Activated CD8-positive, alpha-beta T cell treated with anti-CD3 and anti-CD28 coated beads for 36 hours (primary cell): ENCODE measurements at regions not wholly inside any gene's neighbourhood (a gene's known extent, or its start where the extent isn't known, plus 50 kb on each side); places are given as distances from the start of the nearest gene placed in this dataset.

Source experiments
- ATAC-seq: fragments of 200-7000 bp; cut with Tn5 transposase; one replicate; pipeline ENCODE4 v1.10.0; 2021; ENCODE audit warnings: mild to moderate bottlenecking, moderate library complexity
- CTCF ChIA-PET: fragments of 350-600 bp; sonication (Branson Sonifier 250); formaldehyde crosslinking; loops from one replicate; lab custom pipeline; 2021; ENCODE audit warnings: antibody characterized with exemption; lab: Charles Lee
- POLR2A ChIA-PET: fragments of 350-600 bp; sonication (Branson Sonifier 250); formaldehyde crosslinking; loops from one replicate; lab custom pipeline; 2021; ENCODE audit warnings: antibody characterized with exemption; lab: Charles Lee
- DNase-seq: peaks from one replicate; pipeline ENCODE4 v3.0.0-alpha.2; 2020
- H3K27ac Mint-ChIP-seq: one replicate; pipeline ENCODE4 v1.8.0; 2021; ENCODE audit warnings: mild to moderate bottlenecking, mixed read lengths
- H3K27me3 Mint-ChIP-seq: one replicate; pipeline ENCODE4 v1.8.0; 2021; ENCODE audit warnings: mixed read lengths
- H3K36me3 Mint-ChIP-seq: one replicate; pipeline ENCODE4 v1.8.0; 2021; ENCODE audit warnings: low read depth, mixed read lengths
- H3K4me1 Mint-ChIP-seq: one replicate; pipeline ENCODE4 v1.8.0; 2021; ENCODE audit warnings: low read depth, mixed read lengths
- H3K4me3 Mint-ChIP-seq: one replicate; pipeline ENCODE4 v1.8.0; 2021; ENCODE audit warnings: mild to moderate bottlenecking, moderate library complexity, mixed read lengths
- H3K9me3 Mint-ChIP-seq: one replicate; pipeline ENCODE4 v1.8.0; 2021; ENCODE audit warnings: mixed read lengths
- intact Hi-C: fragments of 100-400 bp; cut with micrococcal nuclease; formaldehyde crosslinking; loops from one replicate; pipeline ENCODE4 v1.10.0; 2022
- TF ChIP-seq, protein P1 (sequence below): fragments of 200-600 bp; IDR thresholded peaks from one replicate; pipeline ENCODE4 v1.8.0; 2022; ENCODE audit warnings: antibody characterized with exemption, mild to moderate bottlenecking

DNA sequence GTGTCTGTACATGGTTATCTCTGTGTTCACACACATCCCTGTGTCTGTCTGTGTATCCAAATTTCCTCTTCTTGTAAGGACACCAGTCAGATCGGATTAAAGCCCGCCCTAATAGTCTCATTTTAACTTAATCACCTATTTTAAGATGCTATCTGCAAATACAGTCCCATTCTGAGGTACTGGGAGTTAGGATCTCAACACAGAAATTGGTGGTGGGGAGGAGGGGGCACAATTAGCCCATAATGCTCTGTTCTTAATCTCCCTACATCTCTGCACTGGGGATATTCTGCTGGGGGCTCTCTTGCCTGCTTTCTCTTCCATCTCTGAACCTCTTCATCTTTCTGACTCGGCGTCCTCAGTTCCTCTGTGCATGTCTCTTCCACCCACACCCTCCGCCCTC is 320.7 kb downstream of the CDC5L start:
- TF ChIP-seq, protein P1, sequence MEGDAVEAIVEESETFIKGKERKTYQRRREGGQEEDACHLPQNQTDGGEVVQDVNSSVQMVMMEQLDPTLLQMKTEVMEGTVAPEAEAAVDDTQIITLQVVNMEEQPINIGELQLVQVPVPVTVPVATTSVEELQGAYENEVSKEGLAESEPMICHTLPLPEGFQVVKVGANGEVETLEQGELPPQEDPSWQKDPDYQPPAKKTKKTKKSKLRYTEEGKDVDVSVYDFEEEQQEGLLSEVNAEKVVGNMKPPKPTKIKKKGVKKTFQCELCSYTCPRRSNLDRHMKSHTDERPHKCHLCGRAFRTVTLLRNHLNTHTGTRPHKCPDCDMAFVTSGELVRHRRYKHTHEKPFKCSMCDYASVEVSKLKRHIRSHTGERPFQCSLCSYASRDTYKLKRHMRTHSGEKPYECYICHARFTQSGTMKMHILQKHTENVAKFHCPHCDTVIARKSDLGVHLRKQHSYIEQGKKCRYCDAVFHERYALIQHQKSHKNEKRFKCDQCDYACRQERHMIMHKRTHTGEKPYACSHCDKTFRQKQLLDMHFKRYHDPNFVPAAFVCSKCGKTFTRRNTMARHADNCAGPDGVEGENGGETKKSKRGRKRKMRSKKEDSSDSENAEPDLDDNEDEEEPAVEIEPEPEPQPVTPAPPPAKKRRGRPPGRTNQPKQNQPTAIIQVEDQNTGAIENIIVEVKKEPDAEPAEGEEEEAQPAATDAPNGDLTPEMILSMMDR, result no peak
- Mint-ChIP-seq H3K4me3 (no peak overlapping the region), H3K4me1 (peaks cover 22% of the 10 kb centered on the region), H3K9me3 (peaks cover 7% of the 10 kb centered on the region), H3K27ac (peak overlapping the region; percentile 27), H3K27me3 (no peaks in the 10 kb centered on the region), H3K36me3 (peaks cover 3% of the 10 kb centered on the region)
- no peak for DNase-seq
- ChIA-PET POLR2A (interaction anchor here (1.1 kb wide), 1 partner anchor 723 kb away, joined by 3 read pairs; no protein-coding TSS in a partner anchor), CTCF (interaction anchor here (1.4 kb wide), 1 partner anchor 9 kb away, joined by 3 read pairs; no protein-coding TSS in a partner anchor)
- intact Hi-C loops, result no loop called here
- no peak for ATAC-seq

DNA sequence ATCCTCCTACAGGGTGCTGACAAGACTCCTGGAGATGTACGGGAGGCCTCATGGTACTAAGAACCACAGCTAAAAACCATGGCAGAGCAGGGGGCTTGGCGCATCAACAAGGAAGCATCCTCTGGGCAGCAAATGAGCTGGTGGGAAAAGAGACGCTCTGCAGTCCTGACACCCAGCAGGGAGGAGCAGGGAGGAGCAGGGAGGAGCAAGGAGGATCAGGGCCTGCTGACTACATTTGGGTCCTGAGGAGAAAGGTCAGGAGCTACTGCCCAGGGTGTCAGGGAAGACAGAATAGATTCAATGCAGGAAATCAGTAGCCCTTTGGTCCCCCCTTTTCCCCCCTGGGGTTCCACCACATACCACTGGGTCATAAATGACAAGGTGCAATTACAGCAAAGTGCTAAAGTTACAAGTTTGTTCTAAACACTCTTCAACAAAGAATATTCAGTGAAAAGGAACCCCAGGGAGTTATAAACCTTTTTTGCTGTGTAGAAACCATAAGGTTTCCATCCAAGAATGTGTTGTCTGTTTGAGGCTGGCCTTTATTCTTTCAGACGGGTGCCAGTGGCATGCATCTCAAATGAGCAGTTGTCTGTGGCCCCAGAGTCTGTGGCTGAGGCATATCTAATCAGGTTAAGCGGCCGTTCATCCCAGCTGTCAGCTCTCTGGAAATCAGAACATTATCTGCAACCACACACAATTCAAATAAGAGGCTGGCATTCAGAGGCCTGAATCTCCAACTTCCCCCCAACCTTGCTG is 325.0 kb downstream of the CDC5L start:
- ChIA-PET POLR2A (no interaction called here), CTCF (no interaction called here)
- ATAC-seq, result no peak
- Mint-ChIP-seq H3K27me3 (no peaks in the 10 kb centered on the region), H3K4me3 (no peak overlapping the region), H3K9me3 (peaks cover 7% of the 10 kb centered on the region), H3K36me3 (peaks cover 3% of the 10 kb centered on the region), H3K4me1 (peaks cover 9% of the 10 kb centered on the region), H3K27ac (no peak overlapping the region)
- TF ChIP-seq, protein P1, result no peak
- no peak for DNase-seq
- intact Hi-C loops, result no loop called here

DNA sequence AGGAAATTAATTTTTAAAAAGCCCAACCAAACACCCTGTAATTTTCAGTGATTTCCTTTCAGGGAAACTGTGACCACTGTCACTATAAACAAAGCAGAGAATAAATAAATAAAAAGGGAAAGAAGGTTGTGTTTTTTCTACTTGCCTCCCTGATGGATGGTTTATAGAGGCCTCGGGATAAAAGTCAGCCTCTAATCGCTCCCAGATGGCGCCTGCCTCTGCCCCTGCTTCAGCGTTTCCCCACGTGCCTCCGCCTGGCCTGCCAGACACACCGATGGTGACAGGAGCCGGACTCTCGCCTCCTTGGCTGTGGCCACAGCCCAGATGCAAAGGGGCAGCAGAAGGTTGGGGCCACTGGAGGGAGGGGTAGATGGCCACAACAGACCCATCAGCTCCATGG is 327.7 kb downstream of the CDC5L start:
- DNase-seq (no peak), ATAC-seq (no peak)
- no peaks in the 10 kb centered on the region for H3K4me1 Mint-ChIP-seq
- intact Hi-C loops, result no loop called here
- CTCF ChIA-PET, result no interaction called here
- H3K4me3 Mint-ChIP-seq, result no peak overlapping the region
- no peak overlapping the region for H3K27ac Mint-ChIP-seq
- no peaks in the 10 kb centered on the region for H3K27me3 Mint-ChIP-seq
- H3K36me3 Mint-ChIP-seq, result no peaks in the 10 kb centered on the region
- TF ChIP-seq, protein P1, result no peak
- no peaks in the 10 kb centered on the region for H3K9me3 Mint-ChIP-seq
- POLR2A ChIA-PET, result no interaction called here

DNA sequence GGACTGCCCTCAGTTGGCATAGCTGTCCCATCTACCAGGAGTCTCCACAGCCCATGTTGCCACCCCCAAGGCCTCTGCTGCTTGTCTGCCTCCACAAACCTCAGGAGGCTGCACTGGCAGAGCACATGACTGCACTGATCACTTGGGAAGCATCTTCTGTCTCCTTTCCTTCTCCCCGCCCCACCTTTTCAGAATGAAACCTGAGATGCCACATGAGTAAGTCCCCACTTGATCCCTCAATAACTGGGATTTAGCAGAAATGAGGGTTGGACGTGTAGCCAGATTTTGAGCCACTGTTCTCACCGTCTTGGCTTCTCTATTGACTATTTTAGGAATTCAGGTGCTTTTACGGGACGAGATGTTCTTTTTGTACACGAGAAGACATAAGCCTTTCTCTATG is 328.4 kb downstream of the CDC5L start:
- TF ChIP-seq, protein P1, result no peak
- Mint-ChIP-seq H3K4me3 (no peak overlapping the region), H3K27me3 (no peaks in the 10 kb centered on the region), H3K27ac (no peak overlapping the region), H3K4me1 (no peaks in the 10 kb centered on the region), H3K9me3 (no peaks in the 10 kb centered on the region), H3K36me3 (no peaks in the 10 kb centered on the region)
- ChIA-PET CTCF (no interaction called here), POLR2A (no interaction called here)
- intact Hi-C loops, result no loop called here
- no peak for ATAC-seq
- DNase-seq, result no peak

DNA sequence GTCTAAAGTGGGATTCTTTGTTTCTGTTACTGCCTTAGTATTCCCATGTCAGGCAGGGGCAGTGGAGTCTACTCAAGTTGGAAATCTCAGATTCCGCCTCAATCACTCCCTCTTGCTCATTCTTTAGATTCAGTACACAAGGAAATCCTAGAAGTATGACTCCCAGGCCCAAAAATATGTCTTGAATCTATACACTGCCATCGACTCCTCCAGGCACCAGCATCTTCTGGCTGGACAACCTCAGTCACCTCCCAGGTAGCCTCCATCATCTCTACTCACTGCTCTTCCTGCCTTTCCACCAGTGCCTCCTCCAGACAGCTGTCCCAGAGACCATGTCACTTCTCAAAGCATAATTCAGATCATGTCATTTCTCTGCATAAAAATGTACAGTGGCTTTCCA is 329.9 kb downstream of the CDC5L start:
- Mint-ChIP-seq H3K9me3 (no peaks in the 10 kb centered on the region), H3K36me3 (no peaks in the 10 kb centered on the region), H3K4me1 (no peaks in the 10 kb centered on the region), H3K4me3 (no peak overlapping the region), H3K27me3 (no peaks in the 10 kb centered on the region), H3K27ac (no peak overlapping the region)
- CTCF ChIA-PET, result no interaction called here
- DNase-seq (no peak), ATAC-seq (no peak)
- intact Hi-C loops, result no loop called here
- TF ChIP-seq, protein P1, result no peak
- POLR2A ChIA-PET, result no interaction called here
